Activated CD4-positive, alpha-beta T cell treated with anti-CD3 and anti-CD28 coated beads, Interleukin-10, Interleukin-2, amounts not matched to agents 100 ng/mL and 50 ng/mL, durations not matched to agents 16 hours and 8 hours (primary cell): ENCODE measurements at regions not wholly inside any gene's neighbourhood (a gene's known extent, or its start where the extent isn't known, plus 50 kb on each side); places are given as distances from the start of the nearest gene placed in this dataset.
"Not testable (repeated sequence)": the region's sequence is repeated elsewhere in the genome, so short reads cannot be mapped to it uniquely, and the experiment has no call there.

Experiments used
- DNase-seq: peaks from one replicate; pipeline ENCODE4 v3.0.0-alpha.2; 2020

DNA sequence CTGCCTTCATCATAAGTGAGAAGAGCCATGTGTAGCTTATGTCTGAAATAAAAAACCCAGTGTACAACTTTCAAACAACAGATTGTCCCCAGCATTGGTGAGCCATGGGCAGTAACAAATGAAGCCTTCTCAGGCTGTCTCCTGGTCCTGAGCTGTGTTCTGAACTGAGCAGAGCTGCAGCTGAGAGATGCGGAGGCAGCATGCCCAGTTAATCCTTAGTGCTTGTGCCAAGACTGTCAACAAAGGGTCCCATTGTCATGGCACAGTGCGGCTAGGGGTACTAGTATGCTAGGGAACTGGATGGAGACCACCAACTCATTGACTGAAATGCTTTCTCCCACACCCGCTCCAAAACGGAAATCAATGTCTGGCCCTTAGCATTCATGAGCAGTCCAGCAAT, 154.3 kb downstream of the RMST start:
- DNase-seq: no peak

DNA sequence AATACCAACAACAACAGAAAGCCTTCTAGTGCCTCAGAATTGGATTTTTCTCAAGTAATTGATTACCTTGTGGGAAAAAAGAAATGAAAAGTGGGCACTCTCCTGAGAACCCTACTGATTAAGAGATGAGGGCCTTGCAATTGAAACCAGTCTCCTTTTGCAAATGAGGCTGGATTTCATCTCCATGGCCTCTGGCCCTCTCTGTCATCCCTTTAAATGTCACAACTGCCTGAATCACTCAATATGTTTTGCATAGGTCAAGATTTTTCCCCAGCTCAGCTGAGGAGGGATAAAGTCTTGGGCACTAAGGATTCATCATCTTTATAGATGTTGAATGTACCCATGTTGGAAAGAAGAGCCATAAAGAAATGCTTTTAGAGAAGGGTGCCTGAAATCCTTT, 166.4 kb downstream of the RMST start:
- DNase-seq: no peak

DNA sequence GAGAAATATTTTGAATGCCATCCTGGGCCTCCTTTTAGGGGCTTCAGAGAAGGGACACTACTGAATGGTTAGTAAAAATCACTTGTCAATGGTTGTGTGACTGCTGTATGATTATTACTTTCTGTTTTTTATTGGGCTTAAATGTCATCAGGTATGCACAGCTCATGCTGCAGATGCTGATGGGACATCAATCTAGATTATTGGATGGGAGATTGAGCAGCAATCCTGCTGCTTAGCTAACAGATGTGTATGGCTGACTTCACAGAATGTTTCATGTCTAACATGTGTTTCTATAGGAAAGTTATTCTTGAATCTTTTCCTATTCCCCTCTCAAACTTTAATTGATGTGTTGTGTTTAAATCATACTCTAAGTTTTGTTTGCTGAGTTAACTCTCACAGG, 166.8 kb downstream of the RMST start:
- no peak for DNase-seq

DNA sequence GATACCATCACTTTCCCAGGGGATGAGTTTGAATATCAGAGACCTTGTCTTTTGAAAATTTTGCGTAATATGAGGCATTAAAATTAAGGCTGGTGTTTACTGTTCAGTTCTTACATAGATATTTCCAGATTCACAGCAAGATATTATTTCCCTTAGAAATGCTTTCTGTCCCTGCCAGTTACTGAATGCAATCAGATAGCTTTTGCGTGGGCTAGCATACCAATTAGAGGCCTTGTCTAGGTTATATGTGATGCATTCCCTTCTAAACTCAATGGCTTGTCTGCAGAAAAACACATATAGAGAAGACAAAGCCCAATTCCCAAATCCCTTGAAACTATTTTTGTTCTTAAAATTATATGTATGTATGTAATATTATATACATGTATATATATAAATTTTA, 167.8 kb downstream of the RMST start:
- no peak for DNase-seq

DNA sequence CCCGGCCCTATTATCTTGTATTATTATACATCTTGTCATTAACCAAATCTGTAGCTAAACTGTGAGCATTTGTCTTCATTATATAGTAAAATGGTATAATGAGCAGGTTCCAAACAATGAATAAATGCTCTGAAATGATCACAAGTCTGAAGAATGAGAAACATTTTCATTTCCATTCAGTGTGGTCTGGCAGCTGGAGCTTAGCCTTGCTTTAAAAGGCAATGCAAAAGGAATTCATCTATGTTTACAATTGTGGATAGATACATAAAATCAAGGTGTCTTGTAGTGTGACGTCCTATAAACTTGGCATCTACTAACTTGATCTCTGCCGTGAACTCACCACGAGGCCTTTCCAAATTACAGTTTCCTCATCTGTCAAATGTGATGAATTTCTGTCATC, 168.3 kb downstream of the RMST start:
- DNase-seq: no peak

DNA sequence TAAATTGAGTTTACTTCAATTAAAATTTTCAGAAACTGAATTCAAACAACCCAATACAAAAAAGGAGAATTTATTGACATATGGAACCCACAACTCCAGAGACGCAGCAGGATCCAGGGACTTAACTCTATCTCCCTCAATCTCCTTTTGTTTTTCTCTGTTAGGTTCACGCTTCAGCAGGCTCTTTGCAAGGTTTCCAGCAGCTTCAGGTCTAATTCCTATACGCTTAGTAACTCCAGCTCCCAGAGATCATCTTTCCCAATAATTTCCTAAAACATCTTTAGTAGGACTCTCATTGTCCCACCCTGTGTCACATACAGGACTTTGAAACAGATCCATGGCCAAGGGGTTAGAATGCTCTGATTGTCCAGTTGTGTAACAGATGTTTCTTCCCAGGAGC, 175.2 kb downstream of the RMST start:
- no peak for DNase-seq

DNA sequence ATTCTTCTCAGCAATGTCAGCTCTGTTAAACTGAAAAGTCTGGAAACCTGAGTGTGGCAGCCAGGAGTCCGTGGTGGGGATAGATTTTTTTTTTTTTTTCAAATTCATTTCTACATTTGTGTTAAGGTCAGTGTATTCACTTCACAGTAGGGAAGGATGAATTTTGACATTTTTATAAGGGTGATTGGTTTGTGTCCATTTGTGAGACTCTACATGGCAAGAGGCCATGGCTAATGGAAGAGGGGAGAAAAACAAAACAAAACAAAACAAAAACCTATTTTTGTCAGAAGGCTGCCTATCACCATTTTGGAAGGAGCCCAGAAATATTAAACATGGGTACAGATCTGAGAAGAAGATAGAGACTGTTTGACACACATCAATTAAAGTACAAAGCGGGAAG, 176.1 kb downstream of the RMST start:
- no peak for DNase-seq

DNA sequence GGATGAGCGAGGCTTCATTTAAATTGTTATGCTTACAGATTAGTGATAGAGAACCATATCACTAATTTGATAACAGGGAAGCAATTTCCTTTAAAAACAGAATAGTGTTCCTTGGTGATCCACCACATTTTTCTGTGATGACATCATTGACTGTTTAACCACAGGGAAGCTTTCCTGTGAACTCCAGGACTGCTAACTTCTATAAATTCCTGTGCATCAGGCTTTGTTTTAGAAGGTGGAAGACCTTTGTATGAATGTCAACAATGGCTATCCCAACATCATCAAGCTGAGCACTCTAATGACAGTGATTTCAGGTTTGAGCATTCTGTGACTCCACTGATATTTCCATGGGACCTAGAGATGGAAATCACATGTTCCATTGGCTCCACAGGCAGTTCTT, 177.1 kb downstream of the RMST start:
- no peak for DNase-seq

DNA sequence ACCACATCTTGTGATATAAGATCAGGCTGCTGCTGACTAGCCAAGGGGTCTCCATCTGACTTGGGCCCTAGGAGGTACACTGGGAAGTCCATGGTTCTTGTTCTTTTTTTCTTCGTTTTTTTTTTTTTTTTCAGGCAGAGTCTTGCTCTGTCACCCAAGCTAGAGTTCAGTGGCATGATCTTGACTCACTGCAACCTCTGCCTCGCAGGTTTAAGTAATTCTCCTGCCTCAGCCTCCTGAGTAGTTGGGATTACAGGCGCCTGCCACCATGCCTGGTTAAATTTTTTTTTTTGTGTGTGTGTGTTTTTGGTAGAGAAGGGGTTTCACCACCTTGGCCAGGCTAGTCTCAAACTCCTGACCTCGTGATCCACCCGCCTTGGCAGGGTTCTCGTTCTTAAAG, 178.2 kb downstream of the RMST start:
- no peak for DNase-seq

DNA sequence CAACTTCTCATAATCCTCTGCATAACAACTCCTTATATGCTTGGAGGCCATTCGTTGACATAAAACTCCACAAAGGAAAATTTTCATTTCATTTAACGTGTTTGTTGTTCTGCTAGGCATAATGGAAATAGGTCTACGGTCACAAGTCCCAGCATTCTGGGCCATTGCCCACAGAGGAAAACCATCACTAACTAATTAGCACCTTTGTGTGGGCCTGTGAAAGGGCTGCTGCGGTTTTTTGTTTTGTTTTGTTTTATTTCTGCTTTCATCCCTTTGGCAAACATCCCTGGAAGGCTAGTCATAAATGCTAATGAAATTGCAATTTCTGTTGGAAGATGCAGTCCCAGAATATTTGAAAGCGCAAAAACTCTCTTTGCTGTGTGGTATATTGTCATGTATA, 180.3 kb downstream of the RMST start:
- DNase-seq: no peak

DNA sequence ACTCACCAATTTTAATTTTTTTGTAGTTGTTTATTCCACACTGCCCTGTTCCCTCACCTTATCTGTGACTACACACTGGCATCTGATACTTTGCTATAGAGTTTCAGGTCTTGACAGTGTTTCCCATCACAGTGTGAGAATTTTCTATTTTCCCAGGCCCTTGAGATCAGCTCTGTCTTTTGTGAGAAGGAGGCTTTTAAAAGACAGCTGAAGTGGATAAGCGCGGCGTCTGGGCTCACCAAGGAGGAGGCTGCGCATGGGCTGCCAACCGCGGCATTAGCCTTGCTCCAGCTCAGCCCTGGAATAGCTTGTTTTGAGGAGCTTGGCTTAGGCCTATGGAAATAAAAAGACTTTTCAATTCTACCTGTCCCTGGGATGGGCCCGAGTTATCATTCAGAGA, 181.3 kb downstream of the RMST start:
- no peak for DNase-seq

DNA sequence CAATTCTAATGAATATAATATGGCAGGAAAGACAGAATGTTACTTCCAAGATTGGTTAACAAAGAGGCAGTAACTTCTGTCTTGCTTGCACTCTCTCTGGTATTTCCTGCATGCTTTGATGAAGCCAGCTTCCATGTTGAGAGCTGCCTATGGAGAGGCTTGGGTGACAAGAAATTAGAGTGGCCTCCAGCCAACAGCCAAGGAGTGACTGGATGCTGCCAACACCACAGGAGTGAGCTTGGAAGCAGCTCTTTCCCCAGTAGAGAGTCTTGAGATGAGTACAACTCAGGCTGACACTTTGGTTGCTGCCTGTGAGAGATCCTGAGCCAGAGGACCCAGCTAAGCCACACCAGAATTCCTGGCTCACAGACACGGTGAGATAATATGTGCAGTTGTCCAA, 183.1 kb downstream of the RMST start:
- DNase-seq: no peak

DNA sequence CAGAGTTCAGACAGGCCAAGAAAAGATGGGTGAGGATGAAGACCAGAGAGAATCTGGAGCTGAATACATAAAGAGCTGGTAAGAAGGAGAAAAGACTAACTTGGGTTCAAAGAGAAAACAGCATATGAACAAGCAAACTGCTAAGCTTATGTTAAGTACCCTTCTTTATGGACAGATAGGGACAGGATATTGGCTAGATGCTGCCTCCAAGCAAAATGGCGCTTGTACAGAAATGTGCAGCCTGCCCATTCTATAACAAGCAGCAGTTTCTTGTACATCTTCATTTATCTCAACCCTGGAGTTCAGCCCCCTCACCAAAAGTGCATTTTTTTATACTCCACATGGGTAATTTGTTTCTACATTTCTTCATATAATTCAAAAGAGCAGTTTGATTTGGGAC, 184.5 kb downstream of the RMST start:
- no peak for DNase-seq

DNA sequence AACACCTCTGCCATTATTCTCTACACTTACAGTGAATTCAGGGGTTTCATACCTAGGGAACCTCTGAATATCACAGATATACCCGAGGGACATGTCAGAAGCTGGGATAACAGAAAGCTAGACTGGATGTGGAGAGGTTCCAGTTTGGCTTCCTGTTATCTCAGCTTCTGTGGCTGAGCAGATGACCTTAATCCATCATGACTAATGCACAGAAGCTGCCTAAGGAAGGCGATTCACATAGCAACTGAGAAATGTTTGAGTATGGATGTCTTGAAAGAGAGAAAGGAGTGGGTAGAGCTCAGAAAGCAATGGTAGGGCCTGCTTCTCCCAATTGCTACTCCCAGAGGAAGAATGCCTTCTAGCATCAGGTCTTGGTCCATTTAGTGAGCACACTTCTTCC, 187.6 kb downstream of the RMST start:
- DNase-seq: no peak

DNA sequence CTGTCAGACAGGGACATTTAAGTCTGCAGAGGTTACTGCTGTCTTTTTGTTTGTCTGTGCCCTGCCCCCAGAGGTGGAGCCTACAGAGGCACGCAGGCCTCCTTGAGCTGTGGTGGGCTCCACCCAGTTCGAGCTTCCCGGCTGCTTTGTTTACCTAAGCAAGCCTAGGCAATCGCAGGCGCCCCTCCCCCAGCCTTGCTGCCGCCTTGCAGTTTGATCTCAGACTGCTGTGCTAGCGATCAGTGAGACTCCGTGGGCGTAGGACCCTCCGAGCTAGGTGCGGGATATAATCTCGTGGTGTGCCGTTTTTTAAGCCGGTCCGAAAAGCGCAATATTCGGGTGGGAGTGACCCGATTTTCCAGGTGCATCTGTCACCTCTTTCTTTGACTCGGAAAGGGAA, 193.9 kb downstream of the RMST start:
- DNase-seq: not testable (repeated sequence)

DNA sequence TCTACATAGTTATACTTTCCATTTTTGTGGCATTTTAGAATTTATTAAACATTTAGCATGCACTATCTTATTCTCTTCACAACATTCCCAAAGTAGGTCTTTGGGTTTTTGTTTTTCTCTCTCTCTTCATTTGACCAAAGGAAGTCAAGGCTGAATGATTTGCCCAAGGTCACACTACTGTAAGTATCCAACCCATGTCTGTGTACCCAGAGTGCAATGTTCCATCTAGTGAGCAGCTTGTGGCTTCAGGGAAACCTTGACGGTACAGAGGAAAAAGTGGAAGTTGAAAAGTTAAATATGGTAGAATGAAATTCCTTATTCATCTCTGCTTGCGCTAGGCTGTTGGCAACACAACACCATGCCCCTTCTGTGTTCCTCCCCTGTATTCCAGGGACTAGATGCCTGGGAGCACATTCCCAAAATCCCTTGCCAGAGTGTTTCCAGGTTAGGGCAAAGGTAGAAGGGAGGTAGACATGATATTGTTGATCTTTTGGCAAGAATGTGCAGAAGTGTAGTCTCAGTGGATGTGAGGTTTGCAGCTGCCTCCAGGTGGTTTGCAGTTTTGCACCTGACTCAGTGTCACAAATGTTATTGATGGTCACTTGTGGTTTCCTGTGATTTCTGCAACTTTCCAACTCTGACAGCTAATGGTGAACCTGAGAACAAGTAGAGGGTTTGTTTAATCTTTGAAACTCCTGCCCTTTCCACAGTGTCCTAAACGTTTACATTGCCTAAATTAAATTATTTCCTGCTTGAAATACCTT, 196.7 kb downstream of the RMST start:
- no peak for DNase-seq

DNA sequence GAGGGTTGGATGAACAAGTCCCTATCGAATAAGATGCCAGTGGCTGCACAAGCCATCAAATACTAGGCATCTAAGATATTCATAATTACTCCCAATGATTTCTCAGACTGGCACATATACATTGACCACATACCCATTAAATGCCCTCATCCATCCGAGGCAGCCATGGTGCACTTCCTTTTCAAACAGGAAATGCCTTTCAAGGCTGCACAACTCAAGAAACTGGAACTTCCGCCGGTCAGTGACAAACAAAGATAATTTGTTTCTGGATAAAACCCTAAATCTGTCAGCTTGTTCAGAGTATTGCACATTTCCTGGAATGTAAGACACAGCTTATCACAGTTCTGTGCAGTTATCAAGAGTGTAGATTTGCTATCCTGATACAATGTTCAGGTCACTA, 203.7 kb downstream of the RMST start:
- DNase-seq: no peak

DNA sequence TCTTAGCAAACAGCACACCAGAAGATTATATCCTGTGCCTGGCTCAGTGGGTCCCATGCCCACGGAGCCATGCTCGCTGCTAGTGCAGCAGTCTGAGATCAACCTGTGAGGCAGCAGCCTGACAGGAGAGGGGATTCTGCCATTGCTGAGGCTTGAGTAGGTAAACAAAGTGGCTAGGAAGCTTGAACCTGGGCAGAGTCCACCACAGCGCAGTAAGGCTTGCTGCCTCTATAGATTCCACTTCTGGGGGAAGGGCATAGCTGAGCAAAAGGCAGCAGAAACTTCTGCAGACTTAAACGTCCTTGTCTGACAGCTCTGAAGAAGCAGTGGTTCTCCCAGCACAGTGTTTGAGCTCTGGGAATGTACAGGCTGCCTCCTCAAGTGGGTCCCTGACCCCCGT, 210.3 kb downstream of the RMST start:
- no peak for DNase-seq

DNA sequence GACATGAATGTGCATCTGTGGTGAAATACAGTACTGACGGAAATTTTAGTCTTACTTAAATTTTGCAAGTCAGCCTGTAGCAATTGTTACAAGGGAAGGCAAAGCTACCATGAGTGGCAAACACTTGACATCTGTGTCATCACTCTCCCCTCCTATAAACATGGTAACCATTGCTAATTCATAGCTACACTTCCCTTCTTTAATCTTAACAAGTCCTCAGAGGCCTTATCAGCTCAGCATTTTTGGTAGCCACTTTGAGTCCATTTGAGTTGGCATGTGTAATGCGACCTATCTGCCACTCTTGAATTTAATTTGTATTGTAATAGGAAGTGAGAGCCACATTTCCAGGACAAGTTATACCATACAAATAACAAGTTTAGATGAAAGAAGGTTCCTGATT, 218.1 kb downstream of the RMST start:
- no peak for DNase-seq

DNA sequence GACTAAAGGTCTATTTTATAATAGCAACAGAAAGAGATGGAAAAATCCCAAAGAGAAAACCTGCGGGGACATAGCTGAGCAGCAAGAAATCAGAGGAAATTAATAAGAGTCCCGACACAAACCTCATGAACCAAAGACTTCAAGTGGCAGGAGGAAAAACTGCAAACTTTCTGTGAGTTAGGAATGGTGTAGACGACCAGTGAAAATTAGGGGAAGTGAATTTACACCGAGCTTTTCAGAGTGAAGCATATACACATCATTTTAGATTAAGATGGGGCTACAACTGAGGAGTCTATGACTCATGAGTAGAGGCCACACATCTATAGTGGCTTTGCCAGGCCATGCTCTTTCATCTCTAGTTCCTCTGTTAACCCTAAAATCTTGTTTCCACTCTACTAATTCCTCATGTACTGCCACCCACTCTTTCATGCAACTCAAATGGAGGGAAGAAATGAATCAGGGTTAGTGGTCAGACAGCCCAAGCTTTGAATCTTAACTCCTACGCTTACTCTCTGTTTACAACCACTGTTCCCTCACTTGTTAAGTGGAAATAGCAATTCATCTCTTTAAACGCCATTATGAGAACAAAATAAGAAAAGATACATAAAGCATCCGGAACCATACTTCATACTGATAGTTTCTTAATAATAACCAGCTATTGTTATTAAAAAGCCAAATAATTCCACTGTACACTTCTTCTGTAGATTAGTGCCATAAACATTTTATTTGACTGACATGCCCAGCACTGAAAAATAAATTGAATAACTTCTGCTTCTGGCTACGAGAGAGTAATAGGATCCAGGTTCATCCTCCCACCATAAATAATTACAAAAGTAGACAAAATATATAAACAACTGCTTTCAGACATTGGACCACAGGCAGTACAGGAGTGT, 219.3 kb downstream of the RMST start:
- DNase-seq: peak; percentile 52

DNA sequence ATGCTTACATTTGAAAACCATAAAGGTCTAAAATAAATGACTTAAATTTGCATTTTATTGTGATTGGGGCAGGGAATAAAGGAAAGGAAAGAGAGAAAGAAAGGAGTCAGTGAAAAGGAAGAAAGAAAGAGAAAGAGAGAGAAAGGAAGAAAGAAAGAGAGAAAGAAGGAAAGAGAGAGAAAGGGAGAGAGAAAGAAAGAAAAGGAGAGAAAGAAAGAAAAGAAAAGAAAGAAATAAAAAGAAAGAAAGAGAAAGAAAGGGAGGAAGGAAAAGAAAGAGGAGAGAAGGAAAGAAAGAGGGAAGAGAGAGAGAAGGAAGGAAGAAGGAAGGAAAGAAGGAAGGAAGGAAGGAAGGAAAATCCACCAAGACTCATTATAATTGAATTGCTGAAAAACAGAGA, 222.8 kb downstream of the RMST start:
- no peak for DNase-seq

DNA sequence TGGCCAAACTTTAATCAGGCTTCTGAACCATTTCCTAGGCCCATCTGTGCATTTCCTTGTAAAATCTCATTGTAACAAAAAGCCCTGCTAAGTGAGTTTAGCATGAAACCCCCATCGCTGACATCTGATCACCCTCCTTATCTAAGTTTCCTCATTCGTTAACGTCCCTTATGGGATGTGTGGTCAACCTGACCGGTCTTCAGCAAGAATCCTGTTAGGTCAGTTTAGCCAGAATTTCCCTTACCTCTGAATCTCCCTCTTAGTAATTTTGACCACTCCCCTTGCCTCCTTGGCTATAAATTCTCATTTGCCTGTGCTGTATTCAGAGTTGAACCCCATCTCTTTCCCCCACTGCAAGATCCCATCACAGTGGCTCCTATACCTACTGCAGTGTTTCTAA, 239.3 kb downstream of the RMST start:
- no peak for DNase-seq

DNA sequence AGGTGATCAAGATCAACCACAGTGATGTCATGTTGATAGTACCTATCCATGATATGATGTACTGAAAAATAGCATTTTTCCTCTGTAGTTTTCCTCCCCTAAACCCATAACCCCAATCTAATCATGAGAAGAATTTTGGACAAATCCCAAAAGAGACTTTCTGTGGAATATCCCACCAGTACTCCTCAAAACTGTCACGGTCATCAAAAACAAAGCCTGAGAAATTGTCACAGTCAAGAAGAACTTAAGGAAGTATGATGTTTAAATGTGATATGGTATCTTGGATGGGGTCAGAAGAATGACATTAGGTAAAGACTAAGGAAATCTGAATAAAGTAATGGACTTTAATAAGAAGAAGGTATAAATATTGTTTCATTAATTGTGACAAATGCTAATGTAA, 248.8 kb downstream of the RMST start:
- no peak for DNase-seq

DNA sequence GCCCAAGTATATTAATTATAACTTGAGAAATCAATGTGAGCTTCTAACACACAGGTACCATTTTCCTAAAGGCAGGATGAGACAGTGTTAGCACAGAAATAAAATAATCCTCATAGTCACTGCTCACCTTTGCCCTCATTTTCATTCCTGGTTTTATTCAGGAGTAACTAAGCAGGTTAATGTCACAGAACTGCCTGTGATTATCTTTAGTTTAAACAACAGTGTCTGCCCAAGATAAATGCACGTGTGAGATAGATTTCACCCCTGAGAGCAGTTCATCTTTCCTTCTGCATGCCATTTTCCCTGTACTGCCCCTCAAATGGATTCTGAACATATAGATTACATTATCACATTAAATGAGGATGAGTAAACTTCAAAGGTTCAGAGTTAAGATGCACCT, 250.7 kb downstream of the RMST start:
- no peak for DNase-seq
